Smooth muscle cell (in vitro differentiated cells): ENCODE measurements at regions not wholly inside any gene's neighbourhood (a gene's known extent, or its start where the extent isn't known, plus 50 kb on each side); places are given as distances from the start of the nearest gene placed in this dataset.

Experiments used
- DNase-seq: peaks from one replicate; lab custom pipeline; 2025; ENCODE audit not compliant: unreplicated experiment; lab: John Stamatoyannopoulos, UW
- H2AFZ ChIP-seq: fragments of 200-600 bp; sonication (generic); 2 replicates; pipeline ENCODE4 v1.6.0; 2016; ENCODE audit warnings: antibody characterized with exemption, low read depth, mild to moderate bottlenecking
- H3F3A ChIP-seq: fragments of 200-600 bp; sonication (generic); 2 replicates; pipeline ENCODE4 v1.6.0; 2017; ENCODE audit warnings: antibody characterized with exemption, low read depth
- H3K27ac ChIP-seq: fragments of 200-600 bp; sonication (generic); 2 replicates; pipeline ENCODE4 v1.5.1; 2016; ENCODE audit warnings: low read depth, mild to moderate bottlenecking
- H3K27me3 ChIP-seq: fragments of 200-600 bp; sonication (generic); 2 replicates; pipeline ENCODE4 v1.6.1; 2016; ENCODE audit warnings: low read depth, mild to moderate bottlenecking
- H3K36me3 ChIP-seq: fragments of 200-600 bp; sonication (generic); 2 replicates; pipeline ENCODE4 v1.5.1; 2016; ENCODE audit warnings: low read depth
- H3K4me1 ChIP-seq: fragments of 200-600 bp; sonication (generic); 2 replicates; pipeline ENCODE4 v1.5.1; 2016; ENCODE audit warnings: low read depth
- H3K4me2 ChIP-seq: fragments of 200-600 bp; sonication (generic); 2 replicates; pipeline ENCODE4 v1.6.0; 2016; ENCODE audit warnings: mild to moderate bottlenecking
- H3K4me3 ChIP-seq: fragments of 200-600 bp; sonication (generic); 2 replicates; pipeline ENCODE4 v1.5.1; 2016; ENCODE audit warnings: mild to moderate bottlenecking
- H3K79me2 ChIP-seq: fragments of 200-600 bp; sonication (generic); 2 replicates; pipeline ENCODE4 v1.6.0; 2016; ENCODE audit warnings: low read depth, mild to moderate bottlenecking
- H3K9ac ChIP-seq: fragments of 200-600 bp; sonication (generic); 2 replicates; pipeline ENCODE4 v1.6.0; 2016; ENCODE audit warnings: low read depth
- H3K9me3 ChIP-seq: fragments of 200-600 bp; sonication (generic); replicated peaks from 2 replicates; pipeline ENCODE4 v1.5.1; 2016; ENCODE audit warnings: low read depth
- H4K20me1 ChIP-seq: fragments of 200-600 bp; sonication (generic); 2 replicates; pipeline ENCODE4 v1.6.0; 2016; ENCODE audit warnings: low read depth
- WGBS: methylation state at CpG from one replicate; pipeline ENCODE4 v1.1.7; 2016; ENCODE audit warnings: low lambda C conversion rate; 5-methylcytosine and 5-hydroxymethylcytosine counted together
- TF ChIP-seq, protein P1 (sequence below): fragments of 200-600 bp; sonication (generic); IDR thresholded peaks from 2 replicates; pipeline ENCODE4 v1.5.1; 2017; ENCODE audit warnings: borderline replicate concordance, mild to moderate bottlenecking, antibody characterized with exemption; ENCODE audit not compliant: insufficient read depth, poor library complexity, severe bottlenecking

DNA sequence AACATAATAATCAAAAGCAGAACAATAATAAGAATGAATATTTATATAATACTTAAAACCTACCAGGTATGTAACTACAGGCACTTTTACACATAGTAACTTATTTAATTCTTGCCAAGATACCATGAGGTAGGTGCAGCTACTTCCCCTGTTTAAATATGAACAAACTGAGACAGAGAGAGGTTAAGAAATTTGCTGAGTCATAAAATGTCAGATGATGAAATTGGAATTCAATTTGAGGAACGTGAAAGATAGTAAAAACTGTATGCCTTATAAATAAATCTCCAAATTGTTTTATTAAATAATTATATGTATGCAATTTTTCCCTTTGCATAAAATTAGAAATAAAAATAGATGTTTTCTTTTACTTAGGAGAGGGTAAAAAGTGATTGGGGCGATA lies 1103.3 kb upstream of the NRXN1 start:
- Histone ChIP-seq H3K4me2 (no peak overlapping the region), H2AFZ (no peak overlapping the region), H3F3A (no peaks in the 10 kb centered on the region), H3K27me3 (no peaks in the 10 kb centered on the region), H3K79me2 (no peaks in the 10 kb centered on the region), H3K4me1 (no peaks in the 10 kb centered on the region), H3K36me3 (no peaks in the 10 kb centered on the region), H3K9ac (no peak overlapping the region), H3K4me3 (no peak overlapping the region), H3K9me3 (no peaks in the 10 kb centered on the region), H4K20me1 (no peaks in the 10 kb centered on the region), H3K27ac (no peak overlapping the region)
- DNase-seq, result no peak
- WGBS, result 81% methylated on average over 2 of the region's 2 CpGs
- TF ChIP-seq, protein P1, sequence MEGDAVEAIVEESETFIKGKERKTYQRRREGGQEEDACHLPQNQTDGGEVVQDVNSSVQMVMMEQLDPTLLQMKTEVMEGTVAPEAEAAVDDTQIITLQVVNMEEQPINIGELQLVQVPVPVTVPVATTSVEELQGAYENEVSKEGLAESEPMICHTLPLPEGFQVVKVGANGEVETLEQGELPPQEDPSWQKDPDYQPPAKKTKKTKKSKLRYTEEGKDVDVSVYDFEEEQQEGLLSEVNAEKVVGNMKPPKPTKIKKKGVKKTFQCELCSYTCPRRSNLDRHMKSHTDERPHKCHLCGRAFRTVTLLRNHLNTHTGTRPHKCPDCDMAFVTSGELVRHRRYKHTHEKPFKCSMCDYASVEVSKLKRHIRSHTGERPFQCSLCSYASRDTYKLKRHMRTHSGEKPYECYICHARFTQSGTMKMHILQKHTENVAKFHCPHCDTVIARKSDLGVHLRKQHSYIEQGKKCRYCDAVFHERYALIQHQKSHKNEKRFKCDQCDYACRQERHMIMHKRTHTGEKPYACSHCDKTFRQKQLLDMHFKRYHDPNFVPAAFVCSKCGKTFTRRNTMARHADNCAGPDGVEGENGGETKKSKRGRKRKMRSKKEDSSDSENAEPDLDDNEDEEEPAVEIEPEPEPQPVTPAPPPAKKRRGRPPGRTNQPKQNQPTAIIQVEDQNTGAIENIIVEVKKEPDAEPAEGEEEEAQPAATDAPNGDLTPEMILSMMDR, result no peak

DNA sequence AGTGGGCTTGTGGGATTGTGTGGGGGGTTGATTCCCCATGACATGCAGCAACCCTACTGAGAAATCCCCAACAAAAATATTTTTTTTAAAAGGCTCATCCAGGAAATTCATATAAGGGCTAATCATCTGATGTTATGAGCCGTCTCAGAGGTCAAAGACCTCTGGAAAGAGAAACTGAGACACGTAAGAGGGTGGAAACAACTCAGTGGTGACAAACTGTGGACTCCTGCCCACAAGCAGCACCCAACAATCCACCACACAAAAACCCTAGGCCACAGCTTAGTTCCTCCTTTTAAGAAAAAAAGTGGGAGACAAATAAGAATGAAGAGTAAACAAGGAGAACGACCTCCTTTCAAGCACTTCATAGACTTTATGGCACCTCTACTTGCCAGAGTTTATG lies 1096.1 kb upstream of the NRXN1 start:
- Histone ChIP-seq H3K4me2 (no peak overlapping the region), H3K79me2 (no peaks in the 10 kb centered on the region), H3K4me3 (no peak overlapping the region), H3K27me3 (no peaks in the 10 kb centered on the region), H3K27ac (no peak overlapping the region), H3K4me1 (no peaks in the 10 kb centered on the region), H3F3A (no peaks in the 10 kb centered on the region), H3K9me3 (no peaks in the 10 kb centered on the region), H3K9ac (no peak overlapping the region), H4K20me1 (no peaks in the 10 kb centered on the region), H3K36me3 (no peaks in the 10 kb centered on the region), H2AFZ (no peak overlapping the region)
- no peak for DNase-seq
- 86% methylated on average over 3 of the region's 3 CpGs for WGBS
- TF ChIP-seq, protein P1, result no peak

DNA sequence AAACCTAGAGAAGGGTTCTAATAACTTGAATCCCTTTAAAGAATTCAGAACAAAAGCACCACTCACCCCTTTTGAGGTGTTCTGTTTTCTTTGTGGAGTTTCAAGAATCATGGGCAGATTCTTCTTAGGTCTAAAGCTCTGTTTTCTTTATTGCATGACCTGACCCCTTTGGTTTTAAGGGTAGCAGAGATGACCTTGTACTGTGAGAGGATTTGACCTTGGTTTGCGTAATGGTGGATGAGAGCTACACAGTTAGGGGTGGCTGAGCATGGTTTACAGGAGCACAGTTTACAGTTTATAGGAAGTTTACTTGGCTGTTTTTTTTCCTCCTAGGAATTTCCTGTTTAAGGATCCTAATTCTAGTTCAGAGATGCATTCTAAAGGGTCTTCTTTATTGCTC lies 1095.6 kb upstream of the NRXN1 start:
- Histone ChIP-seq H3K4me3 (no peak overlapping the region), H3K36me3 (no peaks in the 10 kb centered on the region), H3K79me2 (no peaks in the 10 kb centered on the region), H3F3A (no peaks in the 10 kb centered on the region), H4K20me1 (no peaks in the 10 kb centered on the region), H3K27me3 (no peaks in the 10 kb centered on the region), H3K9ac (no peak overlapping the region), H3K4me1 (no peaks in the 10 kb centered on the region), H3K9me3 (no peaks in the 10 kb centered on the region), H3K27ac (no peak overlapping the region), H3K4me2 (no peak overlapping the region), H2AFZ (no peak overlapping the region)
- 92% methylated on average over 1 of the region's 1 CpG for WGBS
- DNase-seq, result no peak
- TF ChIP-seq, protein P1, result no peak

DNA sequence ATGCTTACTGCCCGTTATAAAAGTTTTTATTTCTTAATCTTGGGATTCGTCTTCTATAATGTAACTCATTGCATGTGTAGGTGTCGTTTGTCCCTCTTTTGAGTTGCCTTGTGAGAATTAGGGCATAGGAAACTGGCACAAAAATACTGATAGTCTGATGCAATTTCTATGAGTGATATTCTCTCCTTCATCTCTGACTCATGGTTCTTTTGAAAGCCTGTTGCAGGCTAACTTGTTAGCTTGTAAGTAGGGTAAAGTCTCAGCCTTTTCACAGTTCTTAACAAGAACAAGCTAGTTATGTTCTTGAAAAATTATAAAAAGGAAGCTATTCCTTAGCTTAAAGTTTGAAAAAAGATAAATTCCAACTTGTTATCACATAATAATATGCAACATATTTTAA lies 1085.4 kb upstream of the NRXN1 start:
- Histone ChIP-seq H3K9me3 (no peaks in the 10 kb centered on the region), H2AFZ (peak overlapping the region; percentile 2), H3K27ac (no peak overlapping the region), H3K4me2 (no peak overlapping the region), H3K4me1 (no peaks in the 10 kb centered on the region), H3K9ac (no peak overlapping the region), H4K20me1 (no peaks in the 10 kb centered on the region), H3K79me2 (no peaks in the 10 kb centered on the region), H3K27me3 (no peaks in the 10 kb centered on the region), H3K4me3 (no peak overlapping the region), H3K36me3 (no peaks in the 10 kb centered on the region), H3F3A (no peaks in the 10 kb centered on the region)
- WGBS, result 83% methylated on average over 3 of the region's 3 CpGs
- TF ChIP-seq, protein P1, result no peak
- DNase-seq, result no peak
